Activated naive CD8-positive, alpha-beta T cell treated with anti-CD3 and anti-CD28 coated beads, Interleukin-2, amount 10 ng/mL, durations not matched to agents 7 days and 5 days (primary cell): ENCODE measurements at regions not wholly inside any gene's neighbourhood (a gene's known extent, or its start where the extent isn't known, plus 50 kb on each side); places are given as distances from the start of the nearest gene placed in this dataset.
"Not testable (repeated sequence)": the region's sequence is repeated elsewhere in the genome, so short reads cannot be mapped to it uniquely, and the experiment has no call there.

ENCODE experiments used
- ATAC-seq: fragments of 150-1000 bp; cut with Tn5 transposase; one replicate; pipeline ENCODE4 v1.10.0; 2021; ENCODE audit warnings: low read depth, moderate library complexity
- POLR2A ChIA-PET: fragments of 350-600 bp; sonication (Branson Sonifier 250); formaldehyde crosslinking; loops from one replicate; lab custom pipeline; 2021; ENCODE audit warnings: antibody characterized with exemption; lab: Charles Lee
- DNase-seq: peaks from one replicate; pipeline ENCODE4 v3.0.0; 2021
- H3K27ac Mint-ChIP-seq: one replicate; pipeline ENCODE4 v1.8.0; 2022; ENCODE audit warnings: mild to moderate bottlenecking, mixed read lengths
- H3K27me3 Mint-ChIP-seq: one replicate; pipeline ENCODE4 v1.8.0; 2022; ENCODE audit warnings: mild to moderate bottlenecking, moderate library complexity, mixed read lengths
- H3K36me3 Mint-ChIP-seq: one replicate; pipeline ENCODE4 v1.8.0; 2021; ENCODE audit warnings: mild to moderate bottlenecking, mixed read lengths
- H3K4me1 Mint-ChIP-seq: one replicate; pipeline ENCODE4 v1.8.0; 2021; ENCODE audit warnings: mixed read lengths
- H3K4me3 Mint-ChIP-seq: one replicate; pipeline ENCODE4 v1.8.0; 2022; ENCODE audit warnings: mild to moderate bottlenecking, moderate library complexity, mixed read lengths
- H3K9me3 Mint-ChIP-seq: one replicate; pipeline ENCODE4 v1.8.0; 2021; ENCODE audit warnings: mixed read lengths

GRCh38 chr7:26948617-26949118, 84.3 kb upstream of the SKAP2 start:
- Mint-ChIP-seq H3K27me3 (peaks cover 13% of the 10 kb centered on the region), H3K27ac (no peak overlapping the region), H3K36me3 (no peaks in the 10 kb centered on the region), H3K9me3 (no peaks in the 10 kb centered on the region), H3K4me3 (no peak overlapping the region), H3K4me1 (no peaks in the 10 kb centered on the region)
- ATAC-seq (no peak), DNase-seq (no peak)
- POLR2A ChIA-PET, result no interaction called here

- DNase-seq (no peak), ATAC-seq (no peak)
- Mint-ChIP-seq H3K27me3 (peaks cover 24% of the 10 kb centered on the region), H3K4me3 (no peak overlapping the region), H3K4me1 (no peaks in the 10 kb centered on the region), H3K27ac (no peak overlapping the region), H3K36me3 (no peaks in the 10 kb centered on the region), H3K9me3 (no peaks in the 10 kb centered on the region)
- POLR2A ChIA-PET, result no interaction called here
Observed at GRCh38 chr7:26944501-26945358, 80.3 kb upstream of the SKAP2 start.

DNA sequence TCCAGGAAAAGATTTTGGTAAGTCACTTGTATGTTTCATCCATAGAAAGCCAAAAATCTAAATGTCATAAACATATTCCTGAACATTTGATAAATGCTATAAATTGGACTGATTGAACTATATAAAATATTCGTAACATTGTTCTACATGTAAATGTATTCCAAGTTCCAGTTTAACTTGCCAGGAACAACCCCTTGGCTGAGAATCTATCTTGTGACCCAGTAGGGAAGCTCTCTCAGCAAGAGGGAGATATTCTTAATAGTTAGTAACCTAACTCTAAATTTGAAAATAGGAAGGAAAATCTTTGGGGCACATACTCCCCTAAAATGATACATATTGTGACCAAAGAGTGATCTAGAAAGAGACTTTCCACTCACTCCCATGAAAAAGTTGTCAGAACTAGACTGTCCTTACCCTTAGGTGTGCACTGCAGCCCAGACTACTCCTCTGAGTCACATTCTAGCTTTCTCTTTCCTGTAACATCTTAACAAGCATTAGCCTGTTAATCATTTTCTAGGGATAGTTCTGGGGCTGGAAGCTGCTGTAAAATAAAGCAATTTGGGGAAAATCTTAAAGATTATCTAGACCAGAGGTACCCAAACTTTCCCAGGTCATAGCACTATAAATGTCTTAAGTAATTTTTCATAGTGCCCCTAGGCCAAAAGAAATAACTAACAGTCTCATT, 73.7 kb upstream of the SKAP2 start:
- Mint-ChIP-seq H3K9me3 (peaks cover 1% of the 10 kb centered on the region), H3K36me3 (no peaks in the 10 kb centered on the region), H3K27me3 (peaks cover 11% of the 10 kb centered on the region), H3K4me1 (no peaks in the 10 kb centered on the region), H3K4me3 (no peak overlapping the region), H3K27ac (no peak overlapping the region)
- POLR2A ChIA-PET, result no interaction called here
- ATAC-seq (no peak), DNase-seq (no peak)

GRCh38 chr7:26937306-26937705, 72.9 kb upstream of the SKAP2 start:
- POLR2A ChIA-PET, result no interaction called here
- Mint-ChIP-seq H3K27ac (no peak overlapping the region), H3K36me3 (no peaks in the 10 kb centered on the region), H3K4me1 (no peaks in the 10 kb centered on the region), H3K9me3 (peaks cover 1% of the 10 kb centered on the region), H3K4me3 (no peak overlapping the region), H3K27me3 (peaks cover 11% of the 10 kb centered on the region)
- ATAC-seq, result no peak
- no peak for DNase-seq

DNA sequence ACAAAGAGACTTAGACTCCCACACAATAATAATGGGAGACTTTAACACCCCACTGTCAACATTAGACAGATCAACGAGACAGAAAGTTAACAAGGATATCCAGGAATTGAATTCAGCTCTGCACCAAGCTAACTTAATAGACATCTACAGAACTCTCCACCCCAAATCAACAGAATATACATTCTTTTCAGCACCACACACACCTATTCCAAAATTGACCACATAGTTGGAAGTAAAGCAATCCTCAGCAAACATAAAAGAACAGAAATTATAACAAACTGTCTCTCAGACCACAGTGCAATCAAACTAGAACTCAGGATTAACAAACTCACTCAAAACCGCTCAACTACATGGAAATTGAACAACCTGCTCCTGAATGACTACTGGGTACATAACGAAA, 68.2 kb upstream of the SKAP2 start:
- H3K9me3 Mint-ChIP-seq, ATAC-seq, H3K4me3 Mint-ChIP-seq, H3K36me3 Mint-ChIP-seq, POLR2A ChIA-PET, H3K4me1 Mint-ChIP-seq, H3K27ac Mint-ChIP-seq, DNase-seq: not testable (repeated sequence)
- H3K27me3 Mint-ChIP-seq, result peaks cover 10% of the 10 kb centered on the region

DNA sequence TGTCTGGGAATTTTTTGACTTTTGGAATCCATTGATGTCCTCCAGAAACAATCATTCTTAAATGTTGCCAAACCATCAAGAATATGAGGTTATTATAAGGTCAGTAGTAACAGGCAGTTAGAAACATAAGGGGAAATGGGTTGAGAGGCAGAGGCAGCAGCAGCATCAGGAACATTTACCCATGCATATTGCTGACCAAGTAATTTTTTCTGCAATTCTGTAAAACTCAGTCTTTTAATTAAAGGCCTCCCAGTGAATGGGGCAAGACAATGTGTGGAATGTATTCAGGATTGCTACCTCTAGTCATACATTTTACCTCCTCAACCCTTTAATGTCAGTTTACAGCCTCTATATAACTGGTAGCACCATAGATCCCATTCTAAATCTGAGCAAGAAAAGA, 66.5 kb upstream of the SKAP2 start:
- H3K4me3 Mint-ChIP-seq, result no peak overlapping the region
- H3K27ac Mint-ChIP-seq, result no peak overlapping the region
- H3K9me3 Mint-ChIP-seq, result peaks cover 1% of the 10 kb centered on the region
- H3K4me1 Mint-ChIP-seq, result no peaks in the 10 kb centered on the region
- peaks cover 12% of the 10 kb centered on the region for H3K27me3 Mint-ChIP-seq
- H3K36me3 Mint-ChIP-seq, result no peaks in the 10 kb centered on the region
- POLR2A ChIA-PET, result no interaction called here
- ATAC-seq (no peak), DNase-seq (no peak)

DNA sequence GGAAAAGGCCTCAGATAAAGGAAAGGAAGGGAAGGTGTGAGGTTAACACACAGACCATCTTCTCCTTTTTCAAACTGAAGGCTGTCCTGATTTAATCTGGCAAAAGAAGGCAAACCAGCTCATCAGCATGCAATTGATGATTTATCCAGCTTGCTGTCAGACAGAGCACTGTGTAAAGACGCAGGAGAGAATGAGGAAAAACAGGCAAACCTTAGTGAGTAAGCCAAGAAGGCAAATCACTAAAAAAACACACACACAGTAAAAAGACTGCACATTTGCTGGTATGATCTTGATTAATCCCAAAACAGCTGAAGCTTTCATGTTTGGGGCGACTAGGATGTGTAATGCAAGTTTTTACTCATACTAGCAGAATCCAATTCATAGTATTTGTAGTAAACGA, 65.8 kb upstream of the SKAP2 start:
- Mint-ChIP-seq H3K4me1 (no peaks in the 10 kb centered on the region), H3K4me3 (no peak overlapping the region), H3K27ac (no peak overlapping the region), H3K9me3 (no peaks in the 10 kb centered on the region), H3K36me3 (no peaks in the 10 kb centered on the region), H3K27me3 (peaks cover 12% of the 10 kb centered on the region)
- no peak for DNase-seq
- no peak for ATAC-seq
- POLR2A ChIA-PET, result no interaction called here

- no peaks in the 10 kb centered on the region for H3K9me3 Mint-ChIP-seq
- H3K27me3 Mint-ChIP-seq, result peaks cover 15% of the 10 kb centered on the region
- ATAC-seq (no peak), DNase-seq (no peak)
- no peaks in the 10 kb centered on the region for H3K36me3 Mint-ChIP-seq
- no peak overlapping the region for H3K27ac Mint-ChIP-seq
- POLR2A ChIA-PET, result no interaction called here
- H3K4me3 Mint-ChIP-seq, result no peak overlapping the region
- no peaks in the 10 kb centered on the region for H3K4me1 Mint-ChIP-seq
Observed at GRCh38 chr7:26928703-26929347, 64.4 kb upstream of the SKAP2 start.

GRCh38 chr7:26925768-26926167, 61.4 kb upstream of the SKAP2 start:
- no peaks in the 10 kb centered on the region for H3K9me3 Mint-ChIP-seq
- no peak overlapping the region for H3K27ac Mint-ChIP-seq
- POLR2A ChIA-PET, result no interaction called here
- ATAC-seq (no peak), DNase-seq (no peak)
- no peaks in the 10 kb centered on the region for H3K36me3 Mint-ChIP-seq
- H3K27me3 Mint-ChIP-seq, result peaks cover 12% of the 10 kb centered on the region
- H3K4me1 Mint-ChIP-seq, result no peaks in the 10 kb centered on the region
- H3K4me3 Mint-ChIP-seq, result no peak overlapping the region

DNA sequence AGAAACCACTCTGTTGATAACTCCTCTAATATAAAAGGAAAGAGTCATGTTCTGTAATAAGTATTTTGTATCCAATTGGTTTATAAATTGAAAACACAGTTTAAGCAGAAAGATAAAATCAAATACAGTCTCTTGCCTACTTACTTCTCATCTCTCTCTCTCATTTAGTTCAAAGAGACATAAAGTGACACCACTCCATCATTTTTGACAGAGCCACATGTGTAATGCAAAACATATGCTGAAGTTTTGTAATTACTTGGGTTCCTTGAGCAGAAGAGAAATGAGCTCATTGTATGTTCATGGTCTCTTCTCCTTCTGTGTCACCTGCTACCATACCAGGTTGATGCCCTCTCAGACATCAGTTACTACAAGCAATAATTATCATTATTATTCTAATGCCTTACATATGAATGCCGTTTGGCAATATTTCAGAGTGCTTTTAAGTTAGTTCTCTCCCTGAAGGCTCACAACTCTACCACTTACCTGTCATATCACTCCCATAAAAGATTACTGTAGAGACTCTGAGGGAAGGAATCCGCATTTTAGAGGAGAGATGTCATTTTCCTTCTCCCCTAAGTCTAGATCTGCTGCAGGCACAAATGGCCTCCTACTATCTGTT, 59.9 kb upstream of the SKAP2 start:
- Mint-ChIP-seq H3K9me3 (no peaks in the 10 kb centered on the region), H3K36me3 (no peaks in the 10 kb centered on the region), H3K4me1 (no peaks in the 10 kb centered on the region), H3K27ac (no peak overlapping the region), H3K4me3 (no peak overlapping the region), H3K27me3 (peaks cover 17% of the 10 kb centered on the region)
- no peak for ATAC-seq
- POLR2A ChIA-PET, result no interaction called here
- no peak for DNase-seq

- no peak overlapping the region for H3K4me3 Mint-ChIP-seq
- DNase-seq, result no peak
- H3K36me3 Mint-ChIP-seq, result no peaks in the 10 kb centered on the region
- no peaks in the 10 kb centered on the region for H3K9me3 Mint-ChIP-seq
- H3K27me3 Mint-ChIP-seq, result peaks cover 14% of the 10 kb centered on the region
- ATAC-seq, result no peak
- H3K27ac Mint-ChIP-seq, result no peak overlapping the region
- POLR2A ChIA-PET, result interaction anchor here (0.6 kb wide), 1 partner anchor 73 kb away, joined by 4 read pairs; no protein-coding TSS in a partner anchor
- H3K4me1 Mint-ChIP-seq, result no peaks in the 10 kb centered on the region
Observed at GRCh38 chr7:26919906-26920493, 55.6 kb upstream of the SKAP2 start.

- DNase-seq, result no peak
- no peaks in the 10 kb centered on the region for H3K9me3 Mint-ChIP-seq
- H3K36me3 Mint-ChIP-seq, result no peaks in the 10 kb centered on the region
- H3K4me3 Mint-ChIP-seq, result no peak overlapping the region
- peaks cover 17% of the 10 kb centered on the region for H3K27me3 Mint-ChIP-seq
- POLR2A ChIA-PET, result no interaction called here
- no peak overlapping the region for H3K27ac Mint-ChIP-seq
- ATAC-seq, result no peak
- no peaks in the 10 kb centered on the region for H3K4me1 Mint-ChIP-seq
Observed at GRCh38 chr7:26918241-26918640, 53.9 kb upstream of the SKAP2 start.

DNA sequence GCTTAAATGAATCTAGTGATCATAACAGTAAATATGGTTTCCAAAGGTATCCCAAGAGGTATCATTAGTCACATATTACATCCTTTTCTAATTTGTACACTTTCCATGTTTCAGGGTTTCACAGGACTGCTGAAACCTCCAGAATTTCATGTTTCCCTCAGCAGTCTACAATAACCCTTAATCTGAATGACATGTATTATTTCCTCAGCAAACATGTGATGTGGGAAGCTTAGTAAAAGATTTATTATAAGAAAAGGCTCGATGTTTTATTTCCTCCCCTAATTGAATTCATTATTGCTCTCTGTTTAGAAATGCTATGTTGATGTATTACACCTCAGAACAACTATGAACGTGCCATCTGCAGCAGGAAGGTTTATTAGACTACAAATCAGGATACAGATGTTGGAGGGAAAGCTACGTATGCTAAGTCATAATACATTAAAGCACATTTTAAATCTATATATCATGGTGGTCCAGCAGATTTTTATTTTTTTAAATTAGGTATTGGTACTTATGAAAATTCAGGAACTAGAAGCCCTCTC, 52.5 kb upstream of the SKAP2 start:
- ATAC-seq (no peak), DNase-seq (no peak)
- H3K9me3 Mint-ChIP-seq, result no peaks in the 10 kb centered on the region
- POLR2A ChIA-PET, result no interaction called here
- H3K4me1 Mint-ChIP-seq, result no peaks in the 10 kb centered on the region
- peaks cover 17% of the 10 kb centered on the region for H3K27me3 Mint-ChIP-seq
- no peaks in the 10 kb centered on the region for H3K36me3 Mint-ChIP-seq
- H3K27ac Mint-ChIP-seq, result no peak overlapping the region
- no peak overlapping the region for H3K4me3 Mint-ChIP-seq
